SH-SY5Y (cell line): ENCODE measurements at regions not wholly inside any gene's neighbourhood (a gene's known extent, or its start where the extent isn't known, plus 50 kb on each side); places are given as distances from the start of the nearest gene placed in this dataset.

Source experiments
- GATA2 ChIP-seq: IDR thresholded peaks from 2 replicates; pipeline ENCODE4 v1.6.1; 2011; ENCODE audit warnings: mild to moderate bottlenecking, low read depth, low read length
- GATA3 ChIP-seq: IDR thresholded peaks from 2 replicates; pipeline ENCODE4 v1.6.1; 2011; ENCODE audit warnings: low read depth, mild to moderate bottlenecking, low read length, moderate library complexity

DNA sequence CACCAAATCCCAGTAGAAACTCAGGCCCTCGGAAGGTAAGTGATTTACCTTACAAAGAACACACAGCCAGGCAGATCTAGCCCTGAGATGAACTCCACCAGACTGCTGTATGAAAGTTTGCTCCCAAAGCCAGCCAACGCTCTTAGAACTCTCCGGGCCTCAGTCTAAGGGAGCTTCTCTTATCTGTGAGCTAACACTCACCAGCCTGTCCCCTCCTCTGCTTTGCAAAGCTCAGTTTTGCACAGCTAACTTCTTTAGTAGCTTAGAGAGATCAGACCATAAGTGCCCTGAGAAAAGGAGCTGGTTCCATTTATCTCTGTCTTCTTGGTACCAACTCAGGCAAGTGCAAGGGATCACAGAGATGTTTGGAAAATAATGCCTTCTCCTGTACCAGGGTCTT lies 195.8 kb upstream of the JUN start:
- TF ChIP-seq GATA2 (no peak), GATA3 (no peak)
